ENCODE measurements at regions not wholly inside any gene's neighbourhood (a gene's known extent, or its start where the extent isn't known, plus 50 kb on each side); places are given as distances from the start of the nearest gene placed in this dataset.

- TF ChIP-seq ZBTB40 (IDR thresholded peaks at IDR 0.05; ENCODE audit: borderline replicate concordance) = no peak
- TF ChIP-seq CUX1 (IDR thresholded peaks at IDR 0.05; ENCODE audit: insufficient replicate concordance, low read depth, low read length) = no peak
- TF ChIP-seq TCF12 (IDR thresholded peaks at IDR 0.05; ENCODE audit: low read depth, low read length) = no peak
- TF ChIP-seq EP300 (IDR thresholded peaks at IDR 0.05; ENCODE audit: borderline replicate concordance in 1 of 2, control insufficient read depth in 1 of 2, low read depth in 2 of 2, low read length in 2 of 2) = no peak
- no peak for TF ChIP-seq RB1 (IDR thresholded peaks at IDR 0.05; ENCODE audit: borderline replicate concordance)
- no peak for TF ChIP-seq SMAD1 (IDR thresholded peaks at IDR 0.05; ENCODE audit: low read depth, partially characterized antibody)
- TF ChIP-seq, protein P1, sequence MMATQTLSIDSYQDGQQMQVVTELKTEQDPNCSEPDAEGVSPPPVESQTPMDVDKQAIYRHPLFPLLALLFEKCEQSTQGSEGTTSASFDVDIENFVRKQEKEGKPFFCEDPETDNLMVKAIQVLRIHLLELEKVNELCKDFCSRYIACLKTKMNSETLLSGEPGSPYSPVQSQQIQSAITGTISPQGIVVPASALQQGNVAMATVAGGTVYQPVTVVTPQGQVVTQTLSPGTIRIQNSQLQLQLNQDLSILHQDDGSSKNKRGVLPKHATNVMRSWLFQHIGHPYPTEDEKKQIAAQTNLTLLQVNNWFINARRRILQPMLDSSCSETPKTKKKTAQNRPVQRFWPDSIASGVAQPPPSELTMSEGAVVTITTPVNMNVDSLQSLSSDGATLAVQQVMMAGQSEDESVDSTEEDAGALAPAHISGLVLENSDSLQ (IDR thresholded peaks at IDR 0.05) = no peak
- no peak for TF ChIP-seq NR2C2 (IDR thresholded peaks at IDR 0.05; ENCODE audit: borderline replicate concordance, control insufficient read depth, insufficient read length, low read depth)
- no peak for TF ChIP-seq ZNF592 (IDR thresholded peaks at IDR 0.05)
- no peak for TF ChIP-seq ZNF274 (IDR thresholded peaks at IDR 0.05; ENCODE audit: insufficient read depth, insufficient read length)
- TF ChIP-seq, protein P2, sequence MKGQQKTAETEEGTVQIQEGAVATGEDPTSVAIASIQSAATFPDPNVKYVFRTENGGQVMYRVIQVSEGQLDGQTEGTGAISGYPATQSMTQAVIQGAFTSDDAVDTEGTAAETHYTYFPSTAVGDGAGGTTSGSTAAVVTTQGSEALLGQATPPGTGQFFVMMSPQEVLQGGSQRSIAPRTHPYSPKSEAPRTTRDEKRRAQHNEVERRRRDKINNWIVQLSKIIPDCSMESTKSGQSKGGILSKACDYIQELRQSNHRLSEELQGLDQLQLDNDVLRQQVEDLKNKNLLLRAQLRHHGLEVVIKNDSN (IDR thresholded peaks at IDR 0.05; ENCODE audit: borderline replicate concordance, extremely low read length, insufficient read depth, low read depth, low read length) = no peak
Measured at GRCh38 chr11:56909563-56909962, 79.2 kb upstream of the OR5AK2 start (continued).

All from GM12878 (cell line).